ENCODE measurements at regions not wholly inside any gene's neighbourhood (a gene's known extent, or its start where the extent isn't known, plus 50 kb on each side); places are given as distances from the start of the nearest gene placed in this dataset.

- H3K9me3 ChIP-seq (replicated peaks) = 0 out of 2 replicates have a peak, but pooled peaks cover 4% of the 10 kb centered on the region
Measured at GRCh38 chr13:91291078-91291477, 56.4 kb upstream of the MIR17HG start.

GRCh38 chr13:91292630-91293221, 54.8 kb upstream of the MIR17HG start:
- H3K4me1 ChIP-seq = peaks cover 10% of the 10 kb centered on the region
- no peaks in the 10 kb centered on the region for H3K36me3 ChIP-seq
- peak; percentile 65 to 85 for DNase-seq
- H3K27ac ChIP-seq = peak overlapping the region; percentile 3; the same call in 1 of the 2 replicates
- 0 out of 2 replicates have a peak overlapping the region, but pooled peaks have one; percentile 14 for H3K4me3 ChIP-seq
- H3K27me3 ChIP-seq = no peaks in the 10 kb centered on the region
- H3K9me3 ChIP-seq (replicated peaks) = 0 out of 2 replicates have a peak, but pooled peaks cover 4% of the 10 kb centered on the region

More at GRCh38 chr13:91291078-91291477, 56.4 kb upstream of the MIR17HG start:
- no peak for DNase-seq
- no peak overlapping the region for H3K27ac ChIP-seq
- H3K36me3 ChIP-seq = no peaks in the 10 kb centered on the region
- no peak overlapping the region for H3K4me3 ChIP-seq
- H3K4me1 ChIP-seq = peaks cover 10% of the 10 kb centered on the region
- no peaks in the 10 kb centered on the region for H3K27me3 ChIP-seq

GRCh38 chr13:91295712-91296410, 51.6 kb upstream of the MIR17HG start:
- H3K4me1 ChIP-seq = peaks cover 10% of the 10 kb centered on the region
- no peak overlapping the region for H3K4me3 ChIP-seq
- H3K27ac ChIP-seq = no peak overlapping the region
- DNase-seq = no peak
- no peaks in the 10 kb centered on the region for H3K27me3 ChIP-seq
- H3K36me3 ChIP-seq = no peaks in the 10 kb centered on the region
- H3K9me3 ChIP-seq (replicated peaks) = no peaks in the 10 kb centered on the region

- no peak overlapping the region for H3K4me3 ChIP-seq
- H3K36me3 ChIP-seq = no peaks in the 10 kb centered on the region
- H3K27me3 ChIP-seq = no peaks in the 10 kb centered on the region
- no peak overlapping the region for H3K27ac ChIP-seq
- DNase-seq = no peak
- H3K9me3 ChIP-seq (replicated peaks) = no peaks in the 10 kb centered on the region
- peaks cover 3% of the 10 kb centered on the region; the same call in 1 of the 2 replicates for H3K4me1 ChIP-seq
Measured at GRCh38 chr13:91297503-91297902, 50.0 kb upstream of the MIR17HG start.
